ENCODE measurements at regions not wholly inside any gene's neighbourhood (a gene's known extent, or its start where the extent isn't known, plus 50 kb on each side); places are given as distances from the start of the nearest gene placed in this dataset.
A peak's percentile ranks its signal among the peaks of the same experiment; 100 is the strongest.

GRCh38 chr3:55330355-55330754 is 156.8 kb downstream of the WNT5A start:
- POLR2A ChIA-PET, result interaction anchor here (0.7 to 1.2 kb wide), 6 partner anchors 34 to 170 kb away, joined by 3 to 9 read pairs (median 5); no protein-coding TSS in a partner anchor
- no peak for TF ChIP-seq CTCF (IDR thresholded peaks at IDR 0.05; ENCODE audit: low read depth, low read length)
- DNase-seq (ENCODE audit: low read depth, low spot score), result peak; percentile 85
- H3K4me3 ChIP-seq (ENCODE audit: low read depth, low read length), result no peak overlapping the region
- H3K9me3 ChIP-seq (ENCODE audit: control insufficient read depth, insufficient read depth, low read length), result no peaks in the 10 kb centered on the region
- no peaks in the 10 kb centered on the region for H3K27me3 ChIP-seq (ENCODE audit: control insufficient read depth, insufficient read depth, low read length)
- CTCF ChIA-PET, result interaction anchor here (0.5 to 0.9 kb wide), 2 partner anchors 138 to 460 kb away, joined by 3 read pairs; no protein-coding TSS in a partner anchor
- peak overlapping the region; percentile 43 for H3K27ac ChIP-seq (ENCODE audit: low read depth, low read length)

- no peak overlapping the region for H3K4me3 ChIP-seq (ENCODE audit: low read depth, low read length)
- TF ChIP-seq CTCF (IDR thresholded peaks at IDR 0.05; ENCODE audit: low read depth, low read length), result no peak
- no peaks in the 10 kb centered on the region for H3K27me3 ChIP-seq (ENCODE audit: control insufficient read depth, insufficient read depth, low read length)
- H3K27ac ChIP-seq (ENCODE audit: low read depth, low read length), result no peak overlapping the region
- peak; percentile 70 for DNase-seq (ENCODE audit: low read depth, low spot score)
- POLR2A ChIA-PET, result interaction anchor here (1.1 to 1.2 kb wide), 2 partner anchors 137 to 143 kb away, joined by 3 to 5 read pairs; no protein-coding TSS in a partner anchor
- H3K9me3 ChIP-seq (ENCODE audit: control insufficient read depth, insufficient read depth, low read length), result no peaks in the 10 kb centered on the region
- CTCF ChIA-PET, result interaction anchor here (0.5 kb wide), 1 partner anchor 138 kb away, joined by 3 read pairs; no protein-coding TSS in a partner anchor
Measured at GRCh38 chr3:55329849-55330248, 157.3 kb downstream of the WNT5A start.

- CTCF ChIA-PET, result interaction anchor here (0.5 to 1.5 kb wide), 3 partner anchors 10 to 55 kb away, joined by 3 to 4 read pairs (median 4); no protein-coding TSS in a partner anchor
- POLR2A ChIA-PET, result no interaction called here
- DNase-seq (ENCODE audit: low read depth, low spot score), result peak; percentile 82
- Histone ChIP-seq H3K9me3 (ENCODE audit: control insufficient read depth, insufficient read depth, low read length) (no peaks in the 10 kb centered on the region), H3K27ac (ENCODE audit: low read depth, low read length) (peak overlapping the region; percentile 50), H3K27me3 (ENCODE audit: control insufficient read depth, insufficient read depth, low read length) (no peaks in the 10 kb centered on the region), H3K4me3 (ENCODE audit: low read depth, low read length) (no peak overlapping the region)
- 0 out of 2 replicates have a peak, but pooled peaks have one; percentile 3 for TF ChIP-seq CTCF (IDR thresholded peaks at IDR 0.05; ENCODE audit: low read depth, low read length)
Measured at GRCh38 chr3:55327131-55327920, 159.8 kb downstream of the WNT5A start.

- no peak for TF ChIP-seq CTCF (IDR thresholded peaks at IDR 0.05; ENCODE audit: low read depth, low read length)
- H3K4me3 ChIP-seq (ENCODE audit: low read depth, low read length), result no peak overlapping the region
- no peaks in the 10 kb centered on the region for H3K27me3 ChIP-seq (ENCODE audit: control insufficient read depth, insufficient read depth, low read length)
- H3K9me3 ChIP-seq (ENCODE audit: control insufficient read depth, insufficient read depth, low read length), result no peaks in the 10 kb centered on the region
- no peak for DNase-seq (ENCODE audit: low read depth, low spot score)
- H3K27ac ChIP-seq (ENCODE audit: low read depth, low read length), result no peak overlapping the region
- ChIA-PET CTCF (no interaction called here), POLR2A (no interaction called here)
Measured at GRCh38 chr3:55322638-55323037, 164.5 kb downstream of the WNT5A start.

GRCh38 chr3:55320928-55321327 is 166.2 kb downstream of the WNT5A start:
- Histone ChIP-seq H3K4me3 (ENCODE audit: low read depth, low read length) (no peak overlapping the region), H3K27ac (ENCODE audit: low read depth, low read length) (no peak overlapping the region), H3K9me3 (ENCODE audit: control insufficient read depth, insufficient read depth, low read length) (no peaks in the 10 kb centered on the region), H3K27me3 (ENCODE audit: control insufficient read depth, insufficient read depth, low read length) (no peaks in the 10 kb centered on the region)
- CTCF ChIA-PET, result interaction anchor here (0.5 to 1.5 kb wide), 3 partner anchors 49 to 1020 kb away, joined by 3 to 4 read pairs (median 3); no protein-coding TSS in a partner anchor
- POLR2A ChIA-PET, result no interaction called here
- TF ChIP-seq CTCF (IDR thresholded peaks at IDR 0.05; ENCODE audit: low read depth, low read length), result no peak
- DNase-seq (ENCODE audit: low read depth, low spot score), result no peak
